Thyroid gland (tissue), 4 donors: ENCODE measurements at regions not wholly inside any gene's neighbourhood (a gene's known extent, or its start where the extent isn't known, plus 50 kb on each side); places are given as distances from the start of the nearest gene placed in this dataset.

Experiments
- DNase-seq, 2 donors: peaks; one replicate each; pipeline ENCODE4 v3.0.0-alpha.2; 2019
- H3K27ac ChIP-seq, 3 donors: fragments of 200-600 bp; sonication (generic); 1 replicate in 2 of 3; 2 replicates in 1 of 3; pipeline ENCODE4 v1.5.1; 2016 to 2019; ENCODE audit warnings: mild to moderate bottlenecking in 1 of 3, moderate library complexity in 1 of 3
- H3K27me3 ChIP-seq: fragments of 200-600 bp; sonication (generic); one replicate; pipeline ENCODE4 v1.5.1; 2019
- H3K36me3 ChIP-seq, 2 donors: fragments of 200-600 bp; sonication (generic); one replicate each; pipeline ENCODE4 v1.5.1; 2016 to 2019
- H3K4me1 ChIP-seq, 2 donors: fragments of 200-600 bp; sonication (generic); one replicate each; pipeline ENCODE4 v1.5.1; 2017 to 2019
- H3K4me3 ChIP-seq, 3 donors: fragments of 200-600 bp; sonication (generic); replicated peaks in 1 of 3; 1 replicate in 2 of 3; 2 replicates in 1 of 3; pipeline ENCODE4 v1.5.1; 2016; ENCODE audit warnings: mild to moderate bottlenecking in 1 of 3
- H3K9me3 ChIP-seq: fragments of 200-600 bp; sonication (generic); one replicate; pipeline ENCODE4 v1.5.1; 2017
- POLR2A ChIP-seq, 2 donors: fragments of 450-650 bp; IDR thresholded peaks; one replicate each; pipeline ENCODE4 v1.6.1; 2017; ENCODE audit warnings: antibody characterized with exemption in 2 of 2, mild to moderate bottlenecking in 2 of 2, moderate library complexity in 1 of 2
- WGBS, 2 donors: methylation state at CpG; one replicate each; pipeline ENCODE4 v1.1.5; 2017; 5-methylcytosine and 5-hydroxymethylcytosine counted together
- intact Hi-C: fragments of 100-400 bp; cut with DNase I; formaldehyde crosslinking; loops from one replicate; pipeline ENCODE4 v1.15.1; 2023
- TF ChIP-seq, protein P1 (sequence below), 6 experiments: fragments of 200-600 bp in 3 of 6; fragments of 450-650 bp in 3 of 6; sonication (generic) in 3 of 6; IDR thresholded peaks; one replicate each; pipeline ENCODE4 v1.5.1; 2016 to 2019; ENCODE audit warnings: antibody characterized with exemption in 6 of 6, mild to moderate bottlenecking in 2 of 6, inconsistent platforms in 1 of 6, moderate library complexity in 1 of 6

DNA sequence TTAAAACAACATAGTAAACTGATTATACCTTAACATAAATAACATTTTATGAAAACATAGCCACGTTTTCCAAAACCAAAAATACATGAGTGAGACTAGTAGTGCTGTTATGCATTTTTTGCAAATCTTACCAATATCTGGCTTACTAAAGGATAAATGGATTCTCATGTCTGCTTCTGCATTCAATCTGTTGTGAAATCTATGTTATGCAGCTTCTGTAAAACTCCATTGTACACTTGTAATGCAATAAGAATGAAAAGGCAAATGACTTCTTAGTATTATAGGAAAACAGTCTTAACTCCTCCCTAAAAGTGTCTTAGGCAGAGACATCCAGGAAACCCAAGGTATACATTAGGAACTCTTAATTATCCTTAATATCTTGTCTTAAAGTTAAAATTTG is 330.9 kb upstream of the THBS1 start:
- no peaks in the 10 kb centered on the region for H3K27me3 ChIP-seq
- H3K9me3 ChIP-seq, result no peaks in the 10 kb centered on the region
- TF ChIP-seq POLR2A (IDR thresholded peaks at IDR 0.05), result no peak
- TF ChIP-seq, protein P1, sequence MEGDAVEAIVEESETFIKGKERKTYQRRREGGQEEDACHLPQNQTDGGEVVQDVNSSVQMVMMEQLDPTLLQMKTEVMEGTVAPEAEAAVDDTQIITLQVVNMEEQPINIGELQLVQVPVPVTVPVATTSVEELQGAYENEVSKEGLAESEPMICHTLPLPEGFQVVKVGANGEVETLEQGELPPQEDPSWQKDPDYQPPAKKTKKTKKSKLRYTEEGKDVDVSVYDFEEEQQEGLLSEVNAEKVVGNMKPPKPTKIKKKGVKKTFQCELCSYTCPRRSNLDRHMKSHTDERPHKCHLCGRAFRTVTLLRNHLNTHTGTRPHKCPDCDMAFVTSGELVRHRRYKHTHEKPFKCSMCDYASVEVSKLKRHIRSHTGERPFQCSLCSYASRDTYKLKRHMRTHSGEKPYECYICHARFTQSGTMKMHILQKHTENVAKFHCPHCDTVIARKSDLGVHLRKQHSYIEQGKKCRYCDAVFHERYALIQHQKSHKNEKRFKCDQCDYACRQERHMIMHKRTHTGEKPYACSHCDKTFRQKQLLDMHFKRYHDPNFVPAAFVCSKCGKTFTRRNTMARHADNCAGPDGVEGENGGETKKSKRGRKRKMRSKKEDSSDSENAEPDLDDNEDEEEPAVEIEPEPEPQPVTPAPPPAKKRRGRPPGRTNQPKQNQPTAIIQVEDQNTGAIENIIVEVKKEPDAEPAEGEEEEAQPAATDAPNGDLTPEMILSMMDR (IDR thresholded peaks at IDR 0.05), result no peak
- no peak overlapping the region for H3K27ac ChIP-seq
- no peak overlapping the region for H3K4me3 ChIP-seq
- peaks cover 16 to 26% of the 10 kb centered on the region in 2 donors for H3K4me1 ChIP-seq
- H3K36me3 ChIP-seq, result no peaks in the 10 kb centered on the region
- intact Hi-C loops, result no loop called here
- DNase-seq, result no peak
- 49 to 82% methylated on average over 1 of the region's 1 CpG for WGBS, 2 donors

DNA sequence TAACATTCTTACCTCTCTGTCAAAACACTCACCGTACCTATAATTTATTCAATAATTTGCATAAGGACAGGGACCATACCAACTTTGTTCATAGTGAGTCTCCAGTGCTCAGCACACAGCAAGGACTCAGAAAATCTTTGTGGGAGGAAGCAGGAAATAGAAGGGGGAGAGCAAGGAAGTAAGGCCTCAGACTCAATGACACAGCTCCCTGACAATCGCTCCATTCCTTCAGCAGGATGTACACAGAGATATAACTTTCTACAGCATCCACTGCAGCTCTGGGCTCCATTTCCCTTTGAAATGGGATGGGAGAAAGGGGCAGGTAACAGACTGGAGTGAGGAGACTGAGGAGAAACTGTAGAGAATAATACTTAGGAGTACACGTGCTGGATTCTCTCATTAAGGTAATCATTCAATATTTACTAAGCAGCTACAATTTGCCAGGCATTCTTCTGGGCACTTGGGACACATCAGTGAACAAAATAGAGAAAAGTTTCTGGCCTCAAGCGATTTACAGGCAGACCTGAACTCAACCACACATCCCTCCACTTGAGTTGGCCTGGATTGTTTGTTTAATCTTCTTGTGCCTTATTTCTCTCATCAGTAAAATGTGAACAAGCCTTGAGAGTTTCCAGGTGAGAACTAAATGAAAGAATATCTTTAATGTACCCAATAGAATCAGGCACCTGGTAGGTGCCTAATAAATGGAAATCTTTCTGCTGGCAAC is 330.3 kb upstream of the THBS1 start:
- no peak for TF ChIP-seq POLR2A (IDR thresholded peaks at IDR 0.05)
- TF ChIP-seq, protein P1 (IDR thresholded peaks at IDR 0.05), result no peak
- Histone ChIP-seq H3K36me3 (no peaks in the 10 kb centered on the region), H3K27me3 (no peaks in the 10 kb centered on the region), H3K4me3 (no peak overlapping the region), H3K9me3 (no peaks in the 10 kb centered on the region), H3K27ac (no peak overlapping the region), H3K4me1 (peaks cover 16 to 26% of the 10 kb centered on the region in 2 donors)
- intact Hi-C loops, result no loop called here
- 53 to 60% methylated on average over 4 of the region's 4 CpGs for WGBS, 2 donors
- peak in 1 of 2 donors; percentile 3 for DNase-seq

DNA sequence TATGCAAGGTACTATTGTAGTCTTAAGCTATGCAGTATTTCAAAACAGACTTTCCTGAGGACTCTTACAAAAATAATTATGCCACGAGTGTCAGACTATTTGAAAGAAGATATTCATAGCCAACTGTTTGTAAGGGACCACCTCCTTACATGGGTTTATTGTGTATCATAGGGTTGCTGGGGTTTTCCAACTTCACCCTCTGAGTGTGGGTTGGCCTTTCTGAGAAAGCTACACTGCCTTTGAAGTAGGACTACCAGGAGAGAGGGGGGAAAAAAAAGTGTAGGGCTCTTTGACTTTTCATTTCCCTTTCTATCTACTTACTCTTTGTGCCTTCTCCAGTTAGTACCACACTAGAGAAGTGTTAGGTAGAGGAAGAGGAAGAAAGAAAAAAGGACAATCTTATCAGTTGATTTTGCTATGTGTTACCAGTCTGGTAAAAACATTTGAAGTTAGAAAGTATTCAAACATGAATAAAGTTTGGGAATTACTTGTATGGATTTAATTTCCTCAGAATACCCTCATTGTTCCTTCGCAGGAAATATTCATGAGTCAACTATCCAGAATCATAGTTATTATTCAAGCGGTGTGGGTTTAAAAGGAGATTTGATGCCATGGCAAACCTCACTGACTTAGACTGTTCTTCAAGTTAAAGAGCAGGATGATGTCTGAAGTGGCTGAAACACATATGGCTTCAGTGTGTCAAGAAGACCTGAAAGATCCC is 329.3 kb upstream of the THBS1 start:
- no peak for TF ChIP-seq POLR2A (IDR thresholded peaks at IDR 0.05)
- TF ChIP-seq, protein P1 (IDR thresholded peaks at IDR 0.05), result no peak
- WGBS, 2 donors, result 65 to 74% methylated on average over 3 of the region's 3 CpGs

DNA sequence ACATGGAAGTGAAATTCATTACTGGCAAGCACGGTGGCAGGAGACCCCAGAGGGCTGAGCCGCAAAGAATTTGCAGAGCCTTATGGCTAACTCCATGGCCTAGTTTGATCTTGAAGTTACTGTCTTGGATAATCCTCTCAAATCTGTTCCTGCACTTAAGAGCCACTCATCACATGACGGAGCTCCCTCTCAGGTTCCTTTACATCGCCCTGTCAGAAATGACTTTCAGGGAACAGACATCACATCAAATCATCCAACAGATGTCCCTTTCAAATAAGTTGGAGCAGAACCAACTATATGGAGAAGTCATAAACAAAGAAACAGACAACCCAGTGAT is 328.8 kb upstream of the THBS1 start:
- DNase-seq, result no peak
- WGBS, 2 donors, result 85 to 92% methylated on average over 4 of the region's 4 CpGs
- H3K4me3 ChIP-seq, result no peak overlapping the region
- H3K9me3 ChIP-seq, result no peaks in the 10 kb centered on the region
- H3K4me1 ChIP-seq, result peaks cover 7 to 26% of the 10 kb centered on the region in 2 donors
- no peak for TF ChIP-seq POLR2A (IDR thresholded peaks at IDR 0.05)
- TF ChIP-seq, protein P1 (IDR thresholded peaks at IDR 0.05), result no peak
- H3K27ac ChIP-seq, result no peak overlapping the region
- intact Hi-C loops, result no loop called here
- no peaks in the 10 kb centered on the region for H3K36me3 ChIP-seq
- H3K27me3 ChIP-seq, result no peaks in the 10 kb centered on the region

More for the DNA sequence above, 329.3 kb upstream of the THBS1 start:
- no peaks in the 10 kb centered on the region for H3K27me3 ChIP-seq
- no peak overlapping the region for H3K27ac ChIP-seq
- no peaks in the 10 kb centered on the region for H3K9me3 ChIP-seq
- no peak for DNase-seq
- H3K36me3 ChIP-seq, result no peaks in the 10 kb centered on the region
- peaks cover 8 to 26% of the 10 kb centered on the region in 2 donors for H3K4me1 ChIP-seq
- H3K4me3 ChIP-seq, result no peak overlapping the region
- intact Hi-C loops, result no loop called here

DNA sequence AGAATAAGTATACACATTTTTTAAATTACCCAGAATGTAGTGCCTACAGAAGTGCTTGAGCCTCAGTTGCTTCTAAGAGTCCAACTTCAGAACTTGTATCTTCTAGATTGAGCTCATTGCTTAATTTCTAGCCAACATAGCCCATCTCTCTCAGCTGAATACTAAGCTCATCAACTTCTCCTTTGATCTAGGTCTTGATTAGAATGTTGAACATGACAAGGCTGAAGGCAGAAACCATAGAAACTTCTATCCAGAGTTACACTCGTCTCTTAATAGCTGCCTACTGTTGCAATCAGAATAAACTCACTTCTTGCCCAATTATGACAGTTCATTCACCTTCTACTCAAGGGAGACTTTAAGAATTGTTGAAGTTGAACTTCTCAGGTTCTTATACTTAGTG is 327.3 kb upstream of the THBS1 start:
- Histone ChIP-seq H3K4me1 (peaks cover 7 to 16% of the 10 kb centered on the region in 2 donors), H3K27ac (no peak overlapping the region), H3K4me3 (no peak overlapping the region), H3K36me3 (no peaks in the 10 kb centered on the region), H3K9me3 (no peaks in the 10 kb centered on the region), H3K27me3 (no peaks in the 10 kb centered on the region)
- no peak for DNase-seq
- WGBS, 2 donors, result 82 to 85% methylated on average over 1 of the region's 1 CpG
- TF ChIP-seq, protein P1 (IDR thresholded peaks at IDR 0.05), result no peak
- no peak for TF ChIP-seq POLR2A (IDR thresholded peaks at IDR 0.05)
- intact Hi-C loops, result no loop called here
